IPS DF 19.7 (cell line): ENCODE measurements at regions not wholly inside any gene's neighbourhood (a gene's known extent, or its start where the extent isn't known, plus 50 kb on each side); places are given as distances from the start of the nearest gene placed in this dataset.

Source experiments
- DNase-seq: peaks from one replicate; pipeline ENCODE4 v3.0.0-alpha.2; 2013; ENCODE audit warnings: low read depth, low spot score

DNA sequence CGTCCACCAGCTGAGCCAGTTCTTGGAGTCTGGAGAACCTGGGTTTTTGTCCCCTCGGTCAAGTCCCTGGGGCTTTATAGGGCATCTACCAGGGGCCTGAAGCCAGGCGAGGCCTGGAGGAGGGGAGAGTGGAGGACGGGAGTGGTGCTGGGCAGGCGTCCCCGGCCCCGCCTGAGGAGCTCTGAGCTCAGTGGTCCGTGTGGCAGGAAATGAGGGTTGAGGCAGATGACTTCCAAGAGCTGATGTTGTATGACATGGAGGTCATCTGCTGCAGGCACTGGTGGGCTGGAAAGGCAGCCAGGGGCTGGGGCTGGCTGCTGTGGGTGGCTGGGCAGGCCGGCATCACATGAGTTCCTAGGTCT, 118.5 kb upstream of the HS6ST1 start:
- DNase-seq: no peak

DNA sequence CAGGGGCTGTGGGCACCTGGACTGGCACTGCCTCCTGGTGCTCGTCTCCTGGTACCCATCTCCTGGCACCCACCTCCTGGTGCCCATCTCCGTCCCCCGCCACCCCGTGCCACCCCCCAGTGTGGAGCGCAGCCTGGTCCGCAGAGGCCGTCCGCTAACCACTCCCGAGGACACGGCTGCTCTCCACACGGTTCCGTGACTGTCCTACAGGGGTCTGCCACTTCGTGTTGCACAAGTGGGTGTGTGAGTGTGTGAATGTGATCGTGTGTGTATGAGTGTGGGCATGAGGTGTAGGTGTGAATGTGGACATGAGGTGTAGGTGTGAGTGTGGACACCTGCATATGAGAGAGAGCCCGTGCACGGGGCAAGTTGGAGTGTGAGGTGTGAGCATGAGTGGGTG, 119.4 kb upstream of the HS6ST1 start:
- DNase-seq: no peak

DNA sequence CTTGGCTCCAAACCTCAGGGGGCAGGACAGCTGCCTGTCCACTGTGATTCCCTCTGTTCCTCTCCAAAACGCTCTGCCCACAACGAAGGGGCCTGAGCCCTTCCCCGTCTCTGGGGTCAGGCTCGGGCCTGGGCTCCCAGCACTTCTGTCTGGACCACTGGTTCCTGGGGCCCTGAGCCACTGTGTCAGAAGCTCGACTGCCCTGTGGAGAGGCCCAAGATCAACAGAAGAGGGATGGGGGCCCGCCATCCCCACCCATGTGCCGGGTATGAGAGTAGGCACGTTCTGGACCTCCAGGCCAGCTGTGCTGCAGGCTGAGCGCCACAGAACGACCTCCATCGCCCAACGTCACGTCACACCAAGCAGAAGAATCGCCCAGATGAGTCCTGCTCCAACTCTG, 119.9 kb upstream of the HS6ST1 start:
- DNase-seq: no peak

DNA sequence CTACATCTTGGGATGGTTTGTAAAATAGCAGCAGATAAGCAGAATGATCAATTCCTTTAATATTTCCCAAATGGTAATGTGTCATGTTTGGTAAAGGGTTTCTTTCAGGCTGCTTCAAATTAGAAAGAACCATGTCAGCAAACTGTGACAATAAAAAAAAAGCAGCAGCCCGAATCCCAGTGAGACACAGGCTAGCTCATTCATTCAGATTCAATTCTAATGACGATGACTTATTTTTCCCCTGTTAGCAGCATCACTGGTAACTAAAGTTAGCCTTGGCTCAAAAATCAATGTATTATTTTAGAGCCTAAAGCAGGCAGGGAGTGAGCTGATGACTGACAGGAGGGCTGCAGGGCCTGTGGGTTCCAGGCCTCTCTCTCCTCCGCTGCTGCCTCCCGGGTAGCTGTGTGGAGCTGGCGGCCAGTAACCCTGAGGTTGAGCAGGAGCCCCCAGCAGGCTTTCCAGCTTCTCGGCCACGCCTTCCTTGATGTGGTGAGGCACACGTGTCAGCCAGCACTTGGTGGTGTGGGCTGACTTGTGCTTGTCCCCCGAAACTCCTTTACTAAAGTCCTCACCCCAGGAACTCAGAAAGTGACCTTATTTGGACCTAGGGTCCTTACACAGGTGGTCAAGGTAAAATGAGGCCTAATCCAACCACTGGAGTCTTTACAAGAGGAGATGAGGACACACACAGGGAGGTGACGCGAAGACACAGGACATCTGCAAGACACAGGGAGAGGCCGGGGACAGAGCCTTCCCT, 120.5 kb upstream of the HS6ST1 start:
- DNase-seq: no peak

DNA sequence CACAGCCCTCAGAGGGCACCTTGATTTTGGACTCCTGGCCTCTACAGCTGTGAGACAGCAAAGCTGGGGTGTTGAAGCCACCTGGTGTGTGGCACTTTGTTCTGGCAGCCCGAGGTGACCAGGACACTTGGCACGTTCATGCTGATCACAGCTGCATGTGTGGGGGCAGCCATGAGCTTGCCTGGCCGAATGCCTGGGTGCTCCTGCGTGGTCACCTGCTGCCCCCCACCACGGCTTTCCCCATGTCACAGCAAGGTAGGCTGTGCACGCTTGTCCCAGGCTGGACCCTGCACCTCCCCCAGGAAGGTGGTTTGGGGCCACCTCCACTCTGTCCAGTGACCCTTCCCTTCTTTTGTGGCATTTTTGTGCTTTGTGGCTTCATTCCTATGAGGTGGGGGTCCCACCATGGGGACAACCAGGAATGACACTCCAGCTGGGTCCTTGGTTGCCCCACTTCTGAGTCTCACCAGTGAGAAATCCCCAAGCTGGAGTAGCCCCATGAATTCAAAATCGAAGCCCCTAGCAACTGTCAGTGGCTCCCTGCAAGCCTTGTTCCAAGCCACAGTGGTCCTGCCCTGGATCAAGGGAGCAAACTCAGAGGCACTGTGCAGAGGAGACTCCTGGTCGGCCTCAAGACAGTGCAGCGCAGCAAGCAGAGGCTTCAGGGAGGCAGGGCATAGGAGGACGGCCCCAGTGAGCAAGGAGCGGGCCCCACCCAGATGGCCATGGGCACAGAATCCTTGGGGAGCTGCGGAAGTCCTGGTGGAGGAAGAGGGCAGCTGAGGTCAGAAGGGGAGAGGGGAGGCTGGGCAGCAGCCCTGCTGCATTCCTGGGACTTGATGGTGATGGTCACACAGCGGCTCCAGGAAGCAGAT, 121.4 kb upstream of the HS6ST1 start:
- DNase-seq: no peak

DNA sequence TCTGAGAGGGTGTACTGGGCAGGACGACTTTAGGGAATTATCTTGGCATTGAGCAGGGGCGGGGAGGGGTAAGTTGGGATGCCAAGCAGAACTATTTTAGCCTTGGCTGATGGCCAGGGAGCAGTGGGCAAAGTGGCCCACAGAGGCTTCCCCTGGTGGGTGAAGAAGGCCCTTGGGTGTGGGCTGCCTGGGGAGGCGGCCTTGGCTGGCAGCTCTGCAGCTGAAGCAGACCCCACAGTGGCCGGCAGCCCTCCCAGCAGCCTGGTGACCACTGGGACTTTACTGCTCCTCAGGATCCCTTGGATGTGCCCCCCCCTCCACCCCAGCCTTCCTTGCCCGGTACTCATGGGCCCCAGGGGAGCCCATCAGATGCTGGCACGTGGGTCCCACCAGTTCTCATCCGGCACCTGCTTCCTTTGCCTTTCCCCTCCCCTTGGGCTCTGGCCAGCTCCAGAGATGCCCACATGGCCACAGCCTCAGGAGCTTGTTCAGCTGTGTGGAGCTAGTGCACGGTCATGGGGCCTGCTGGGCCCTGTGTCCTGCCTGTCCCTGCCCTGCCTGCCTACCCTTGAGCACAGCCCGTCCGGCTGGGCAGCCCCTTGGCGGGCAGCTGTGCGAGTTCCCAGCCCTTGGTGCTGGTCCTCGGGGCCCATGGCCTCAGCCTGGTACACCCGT, 122.1 kb upstream of the HS6ST1 start:
- no peak for DNase-seq

DNA sequence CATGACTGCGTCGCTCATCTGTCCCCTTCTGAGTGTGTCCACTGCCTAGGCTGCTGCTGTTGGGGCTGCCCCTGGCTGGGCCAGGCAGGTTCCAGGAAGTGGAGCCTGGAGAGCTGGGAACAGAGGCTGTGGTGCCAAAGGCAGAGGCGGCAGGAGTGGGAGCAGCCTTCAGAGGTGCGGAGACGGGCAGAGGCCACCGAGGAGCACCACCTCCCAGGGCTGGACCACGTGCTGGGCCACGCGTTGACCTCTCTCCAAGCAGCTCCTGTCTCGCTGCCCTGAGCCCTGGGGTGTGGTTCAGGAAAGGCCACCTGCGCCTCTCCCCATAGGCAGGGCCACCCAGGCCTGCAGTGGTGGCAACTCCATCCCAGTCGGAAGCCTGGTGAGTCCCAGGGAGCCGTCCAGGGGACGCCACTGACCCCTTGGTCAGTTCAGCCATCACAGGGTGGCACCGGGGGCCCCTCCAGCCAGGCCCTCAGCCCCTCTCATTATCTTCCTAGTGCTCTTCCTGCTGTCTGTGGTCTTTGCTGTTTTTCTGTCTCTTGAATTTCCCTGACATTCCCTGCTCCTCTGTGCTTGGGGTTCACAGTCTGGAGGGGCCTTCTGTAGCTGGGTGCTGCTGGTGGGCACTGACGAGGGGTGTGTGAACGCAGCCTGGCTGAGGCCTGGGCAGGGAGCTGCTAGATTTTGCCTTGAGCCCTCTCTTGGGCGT, 122.8 kb upstream of the HS6ST1 start:
- no peak for DNase-seq

DNA sequence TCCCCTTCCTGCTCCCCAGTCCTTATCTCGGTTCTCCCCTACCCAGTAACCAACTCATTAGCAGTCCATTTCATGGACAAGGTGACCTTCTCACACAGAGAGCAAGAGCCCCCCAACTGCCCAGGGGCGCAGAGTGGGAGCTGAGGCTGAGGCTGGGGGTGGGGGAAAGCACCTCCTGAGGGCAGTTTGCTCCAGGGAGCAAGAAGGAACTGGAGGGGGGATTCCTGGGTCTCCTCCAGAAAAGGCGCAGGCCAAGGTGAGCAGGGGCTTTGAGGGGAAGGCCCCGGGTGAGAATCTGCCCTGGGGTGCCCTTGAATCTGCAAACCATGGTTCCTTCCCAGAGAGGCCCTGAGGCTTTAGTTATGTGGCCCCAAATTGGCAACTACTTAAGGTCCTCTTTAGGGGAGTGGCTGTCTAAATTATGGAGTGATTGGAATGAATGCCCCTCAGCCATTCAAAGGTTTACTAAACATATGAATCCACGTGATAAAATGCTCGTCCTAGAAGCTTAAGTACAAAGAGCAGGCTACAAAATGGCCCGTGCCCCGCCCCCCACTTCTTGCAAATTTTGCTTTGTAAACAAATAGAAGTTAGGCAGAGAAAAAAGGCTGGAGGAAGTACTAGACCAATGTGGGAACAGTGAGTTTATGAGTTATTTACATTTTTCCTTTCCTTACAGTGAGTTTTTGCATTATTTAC, 123.5 kb upstream of the HS6ST1 start:
- no peak for DNase-seq

DNA sequence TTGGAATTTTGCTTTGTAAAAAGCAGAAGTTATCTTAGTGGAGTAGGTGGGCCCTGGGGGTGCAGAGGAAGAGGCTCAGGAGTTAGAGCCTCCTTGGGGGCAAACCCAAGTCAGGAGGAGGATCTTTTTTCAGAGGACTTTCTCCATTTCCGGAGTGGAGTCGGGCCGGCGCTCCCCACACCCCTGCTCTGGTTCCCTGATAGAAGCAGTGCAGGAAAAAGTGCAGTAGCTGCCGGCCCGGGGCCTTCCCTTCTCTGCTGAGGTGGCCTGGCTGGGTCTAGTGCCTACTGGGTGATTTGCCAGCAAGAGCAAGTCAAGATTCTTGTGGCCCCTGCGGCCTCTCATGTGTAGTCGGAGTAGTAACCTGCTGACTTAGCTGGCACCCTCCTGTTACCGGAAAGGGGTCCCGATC, 124.2 kb upstream of the HS6ST1 start:
- no peak for DNase-seq

DNA sequence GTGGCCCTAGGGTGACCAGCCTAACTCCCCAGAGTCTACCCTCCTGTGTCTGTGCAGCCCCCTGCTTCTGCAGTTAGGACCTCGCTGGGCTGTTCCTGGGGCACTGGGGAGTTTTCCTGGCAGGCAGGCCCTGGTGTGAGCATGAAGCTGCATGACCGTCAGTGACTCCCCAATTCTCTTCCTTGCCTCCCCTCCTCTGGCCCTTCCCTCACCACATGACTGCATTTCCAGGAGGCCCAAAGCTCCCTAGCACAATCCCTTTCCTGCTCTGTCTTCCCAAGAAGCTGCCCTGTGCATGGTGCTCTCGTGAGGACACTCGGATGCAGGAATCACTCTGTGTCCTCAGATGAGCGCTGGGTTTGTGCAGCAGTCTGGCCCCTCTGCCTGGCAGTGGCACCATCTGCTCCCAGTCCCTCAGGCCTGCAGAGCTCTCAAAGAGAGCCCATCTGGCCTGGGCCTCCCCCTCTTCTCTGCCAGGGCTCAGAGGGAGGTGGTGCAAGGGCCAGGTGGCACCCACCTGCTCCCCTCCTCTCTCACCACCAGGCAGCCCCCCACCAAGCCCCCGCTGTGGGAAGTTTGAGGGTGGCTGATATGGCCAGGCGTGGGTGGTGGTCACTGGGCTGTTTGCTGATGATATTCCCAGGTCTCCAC, 125.6 kb upstream of the HS6ST1 start:
- DNase-seq: no peak

DNA sequence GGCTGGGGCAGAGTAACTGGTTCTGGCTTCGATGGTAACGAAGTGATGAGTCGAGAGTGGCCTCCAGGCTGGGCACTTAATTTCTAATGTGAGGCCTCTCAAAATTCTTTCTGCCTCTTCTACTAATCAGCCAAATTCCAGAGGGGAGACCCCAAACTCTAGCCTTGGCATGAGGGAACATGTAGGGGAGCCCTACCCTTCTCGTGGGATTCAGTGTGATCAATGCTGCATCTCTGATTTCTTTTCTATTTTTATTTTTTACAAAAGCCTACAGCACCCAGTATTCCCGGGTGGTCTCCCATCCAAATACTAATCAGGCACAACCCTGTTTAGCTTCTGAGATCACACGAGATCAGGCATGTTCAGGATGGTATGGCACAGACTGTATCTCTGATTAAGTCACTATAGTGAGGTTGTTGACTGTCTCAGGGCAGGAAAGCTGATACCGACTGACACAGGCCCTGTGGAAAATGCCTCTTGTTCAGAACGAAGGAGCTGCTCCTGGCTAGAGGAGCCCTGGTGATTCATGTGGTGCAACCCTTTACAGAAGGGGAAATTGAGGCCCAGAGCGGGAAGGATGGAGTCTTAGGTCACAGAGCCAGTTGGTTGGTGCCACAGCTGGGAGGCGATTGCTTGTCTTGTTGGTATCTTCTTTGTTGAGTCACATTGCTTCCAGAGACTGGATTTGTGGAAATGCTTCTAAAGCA, 126.3 kb upstream of the HS6ST1 start:
- no peak for DNase-seq

DNA sequence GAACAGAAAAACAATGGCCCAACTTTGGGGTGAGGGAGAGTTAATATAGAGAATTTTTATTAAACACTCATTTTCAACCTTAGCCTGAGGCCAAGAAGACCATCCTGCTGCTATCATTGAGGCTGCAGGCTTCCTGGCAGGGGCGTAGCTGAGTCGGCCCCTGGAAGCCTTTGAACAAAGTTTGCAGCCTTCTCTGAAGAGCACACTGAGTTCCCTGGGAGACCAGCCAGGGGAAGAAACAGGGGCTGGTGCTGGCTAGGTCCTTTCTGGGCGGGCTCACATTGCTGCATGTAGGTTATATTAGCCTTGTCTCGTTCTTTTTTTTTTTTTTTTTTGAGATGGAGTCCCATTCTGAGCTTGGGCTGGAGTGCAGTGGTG, 126.8 kb upstream of the HS6ST1 start:
- no peak for DNase-seq

DNA sequence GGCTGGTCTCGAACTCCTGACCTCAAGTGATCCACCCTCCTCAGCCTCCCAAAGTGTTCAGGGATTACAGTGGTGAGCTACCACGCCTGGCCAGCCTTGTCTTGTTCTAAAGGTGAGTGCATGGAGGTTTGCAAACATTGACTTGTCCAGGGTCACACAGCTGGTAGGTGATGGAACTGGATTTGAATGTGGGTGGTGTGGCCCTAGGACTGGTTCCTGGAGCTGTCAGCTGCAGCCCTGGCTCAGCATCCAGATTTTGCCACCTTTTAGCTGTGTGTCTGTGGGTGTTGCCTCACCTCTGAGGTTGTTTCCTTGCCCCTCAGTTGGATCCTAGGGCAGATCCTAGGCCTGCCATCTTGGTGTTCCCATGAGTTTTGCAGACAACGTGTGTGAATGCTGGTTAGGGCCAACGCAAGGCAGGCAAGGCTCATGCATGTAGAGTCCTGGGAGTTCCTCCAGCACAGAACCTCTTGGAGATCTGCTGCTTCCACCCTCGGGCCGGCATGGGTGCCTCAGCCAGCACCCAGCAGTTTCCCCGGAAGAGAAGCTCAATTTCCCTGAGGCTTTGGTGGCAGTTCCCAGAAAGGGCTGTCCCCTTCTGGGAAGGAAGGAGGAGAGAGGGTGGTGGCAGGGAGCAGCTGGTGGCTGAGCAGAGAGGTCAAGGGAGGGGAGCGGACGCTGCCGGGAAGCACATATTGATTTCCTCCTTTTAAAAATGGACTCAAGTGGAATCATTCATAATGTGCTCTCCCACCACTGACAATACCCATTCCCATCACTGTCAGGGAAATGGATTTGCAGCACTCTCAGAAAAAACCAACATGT, 127.6 kb upstream of the HS6ST1 start:
- DNase-seq: no peak

DNA sequence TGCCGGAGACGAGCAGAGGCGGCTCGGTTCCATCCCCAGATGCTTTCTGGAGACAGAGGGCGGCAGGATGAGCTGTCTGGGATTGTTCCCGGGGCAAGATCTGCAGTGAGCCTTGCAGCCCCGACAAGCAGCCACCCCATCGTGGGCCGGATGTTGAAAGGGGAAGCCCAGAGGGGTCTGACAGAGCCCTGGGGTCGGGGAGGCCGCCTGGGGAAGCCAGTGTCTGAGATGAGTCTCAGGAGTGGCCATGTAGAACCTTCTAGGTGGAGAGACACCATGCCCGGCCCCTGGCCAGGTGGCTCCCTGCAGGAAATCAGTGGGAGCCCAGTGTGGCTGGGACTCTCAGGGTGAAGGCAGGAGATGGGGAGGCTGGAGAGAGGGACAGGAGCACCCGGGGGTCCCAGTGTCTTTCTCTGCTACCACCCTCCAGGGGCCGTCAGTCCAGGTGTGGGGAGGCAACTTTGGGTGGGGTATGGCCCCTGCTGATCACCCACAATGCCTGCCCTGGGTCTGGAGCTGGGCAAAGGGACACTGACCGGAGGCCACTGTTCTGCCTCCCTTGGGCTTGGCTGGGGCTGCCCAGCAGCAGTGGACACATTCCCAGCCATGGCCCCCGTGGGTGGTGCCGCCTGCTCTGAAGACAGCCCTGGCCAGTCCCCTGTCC, 128.3 kb upstream of the HS6ST1 start:
- no peak for DNase-seq

DNA sequence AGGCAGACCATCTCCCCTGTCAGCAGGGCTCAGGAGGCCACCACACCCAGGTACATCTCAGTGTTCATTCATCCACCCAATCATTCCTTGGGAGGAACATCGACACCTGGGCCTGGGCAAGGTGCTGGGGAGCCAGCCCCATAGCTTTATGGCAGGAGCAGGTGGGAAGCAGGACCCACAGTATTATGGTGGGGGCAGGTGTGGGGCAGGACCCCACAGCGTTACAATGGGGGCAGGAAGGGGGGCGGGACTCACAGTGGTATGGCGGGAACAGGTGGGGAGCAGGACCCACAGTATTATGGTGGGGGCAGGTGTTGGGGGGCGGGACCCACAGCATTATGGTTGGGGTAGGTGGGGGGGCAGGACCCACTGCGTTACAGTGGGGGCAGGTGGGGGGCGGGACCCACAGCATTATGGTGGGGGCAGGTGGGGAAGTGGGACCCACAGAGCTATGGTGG, 128.9 kb upstream of the HS6ST1 start:
- no peak for DNase-seq

DNA sequence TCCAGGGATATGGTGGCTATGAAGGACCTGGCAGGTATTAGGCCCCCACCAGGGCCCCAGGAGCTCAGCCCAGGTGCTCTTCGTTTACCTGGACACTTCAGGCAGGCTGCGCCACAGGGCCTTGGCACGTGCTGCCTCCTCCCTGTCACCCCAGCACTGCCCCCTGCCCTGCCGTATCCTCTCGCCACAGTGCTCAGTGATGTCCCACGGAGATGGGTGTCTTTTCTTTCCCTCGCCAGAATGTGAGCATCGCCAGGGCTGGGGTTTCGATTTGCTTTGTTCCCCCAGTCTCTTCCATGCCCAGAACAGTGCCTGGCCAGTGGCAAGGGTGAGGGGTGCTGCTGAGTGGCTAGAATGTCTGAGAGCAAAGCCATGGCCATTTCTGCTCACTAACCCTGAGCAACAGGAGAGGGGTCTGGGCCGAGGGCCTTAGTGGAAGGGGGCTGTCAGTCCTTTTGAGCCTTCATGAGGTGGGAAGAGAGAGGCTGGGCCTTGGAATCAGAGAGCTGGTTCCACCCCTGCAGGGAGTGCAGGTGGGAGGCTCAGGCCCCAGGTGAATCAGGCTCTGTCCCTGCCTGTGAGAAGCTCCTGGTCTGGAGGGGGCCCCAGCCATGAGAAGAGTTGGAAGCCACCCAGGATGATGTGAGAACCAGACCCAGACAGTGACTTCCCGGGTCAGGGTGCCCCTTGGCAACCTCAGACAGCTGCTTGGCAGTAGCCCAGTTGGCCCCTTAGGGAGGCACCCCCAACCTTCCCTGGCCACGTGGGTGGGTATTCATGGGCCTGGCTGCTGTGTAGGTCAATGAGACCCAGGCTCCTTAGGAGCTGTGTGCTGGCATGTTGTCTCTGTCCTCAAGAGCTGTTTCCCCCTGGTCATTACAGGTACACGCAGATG, 129.9 kb upstream of the HS6ST1 start:
- DNase-seq: no peak

DNA sequence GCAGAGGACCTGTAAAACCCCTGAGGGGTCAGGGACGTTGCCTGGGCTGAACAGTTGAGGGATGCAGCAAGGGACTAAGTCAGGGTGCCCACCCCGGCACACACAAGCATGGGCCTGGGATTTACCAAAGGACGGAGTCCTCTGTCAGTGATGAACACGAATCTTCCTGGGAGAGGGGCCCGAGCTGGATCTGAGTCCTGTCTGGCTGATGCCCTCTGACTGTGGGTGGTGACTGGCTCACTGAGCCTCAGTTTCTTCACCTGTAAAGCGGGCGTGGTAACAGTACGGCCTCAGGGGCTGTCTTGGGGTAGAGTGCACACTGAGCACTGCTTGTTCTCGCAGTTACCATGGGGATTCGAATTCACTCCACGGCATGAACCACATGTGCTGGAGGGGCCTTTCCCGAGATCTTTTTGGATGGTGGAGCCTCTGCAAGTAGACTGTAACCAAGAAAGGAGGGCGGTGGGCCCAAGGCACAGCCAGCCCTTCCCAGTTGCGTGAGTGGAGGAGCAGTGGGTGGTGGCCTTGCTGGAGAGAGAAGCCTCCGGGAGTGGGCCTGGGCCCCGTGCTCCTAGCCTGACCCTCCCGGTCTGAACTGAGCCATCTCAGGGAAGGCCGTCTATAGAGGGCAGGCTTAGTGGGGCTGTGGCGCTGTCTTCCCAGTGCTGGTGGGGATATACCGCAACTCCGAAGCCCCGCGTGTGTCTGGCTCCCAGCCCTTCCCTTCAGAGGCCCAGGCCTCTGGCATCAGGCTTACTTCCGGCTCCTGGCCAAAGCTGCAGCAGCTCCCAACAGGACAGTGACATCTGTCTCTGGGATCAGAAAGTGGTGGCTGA, 130.8 kb upstream of the HS6ST1 start:
- DNase-seq: no peak
